IMR-90 (cell line): ENCODE measurements at regions not wholly inside any gene's neighbourhood (a gene's known extent, or its start where the extent isn't known, plus 50 kb on each side); places are given as distances from the start of the nearest gene placed in this dataset.

Experiments used
- ATAC-seq: fragments of 200-7000 bp; cut with Tn5 transposase; 2 replicates; pipeline ENCODE4 v1.9.1; 2020; ENCODE audit warnings: low read depth, mild to moderate bottlenecking, moderate library complexity
- BruUV-seq: library from RNA; stranded (reverse); fragments of 400-500 nt; replicated peaks from 2 replicates; lab custom pipeline; 2021; lab: Mats Ljungman, UMichigan
- CTCF ChIA-PET: fragments of 300-600 bp; formaldehyde crosslinking; extraction: SDS; loops from one replicate; lab custom pipeline; 2021; ENCODE audit warnings: antibody characterized with exemption; lab: Yijun Ruan, JAX
- POLR2A ChIA-PET: fragments of 300-600 bp; sonication (Branson Sonifier 250); formaldehyde crosslinking; loops from one replicate; lab custom pipeline; 2022; ENCODE audit warnings: antibody characterized with exemption; ENCODE audit not compliant: unreplicated experiment; lab: Charles Lee
- DNase-seq: peaks from one replicate; pipeline ENCODE4 v3.0.0; 2013
- H2AFZ ChIP-seq: replicated peaks from 2 replicates; pipeline ENCODE3; 2013; ENCODE audit warnings: low read length, mild to moderate bottlenecking; ENCODE audit not compliant: poor library complexity
- H2AK5ac ChIP-seq: 2 replicates; pipeline ENCODE4 v1.6.1; 2013; ENCODE audit warnings: low read depth, low read length, inconsistent platforms
- H2AK9ac ChIP-seq: replicated peaks from 2 replicates; pipeline ENCODE3; 2013; ENCODE audit warnings: mild to moderate bottlenecking, low read depth, low read length, moderate library complexity; ENCODE audit not compliant: poor library complexity
- H2BK120ac ChIP-seq: 2 replicates; pipeline ENCODE4 v1.6.1; 2013; ENCODE audit warnings: low read depth, low read length, inconsistent platforms
- H2BK15ac ChIP-seq: 3 replicates; pipeline ENCODE4 v1.6.1; 2013; ENCODE audit warnings: low read depth, low read length, inconsistent platforms
- H2BK20ac ChIP-seq: 2 replicates; pipeline ENCODE4 v1.6.1; 2013; ENCODE audit warnings: low read depth, mild to moderate bottlenecking, inconsistent platforms, low read length, moderate library complexity
- H2BK5ac ChIP-seq: 2 replicates; pipeline ENCODE4 v1.6.1; 2013; ENCODE audit warnings: mild to moderate bottlenecking, low read depth, low read length, inconsistent platforms; ENCODE audit not compliant: poor library complexity, severe bottlenecking
- H3K14ac ChIP-seq: replicated peaks from 2 replicates; pipeline ENCODE4 v1.6.1; 2013; ENCODE audit warnings: low read depth, low read length, inconsistent platforms
- H3K18ac ChIP-seq: 2 replicates; pipeline ENCODE4 v1.6.1; 2013; ENCODE audit warnings: low read depth, low read length, control low read depth
- H3K23ac ChIP-seq: 2 replicates; pipeline ENCODE4 v1.6.1; 2013; ENCODE audit warnings: low read depth, low read length, inconsistent platforms
- H3K27ac ChIP-seq: 2 replicates; pipeline ENCODE4 v1.5.1; 2013; ENCODE audit warnings: mild to moderate bottlenecking, control low read depth, low read length; ENCODE audit not compliant: insufficient read depth
- H3K27me3 ChIP-seq: 2 replicates; pipeline ENCODE4 v1.6.1; 2013; ENCODE audit warnings: low read length; ENCODE audit not compliant: control insufficient read depth, insufficient read depth
- H3K36me3 ChIP-seq: 2 replicates; pipeline ENCODE4 v1.6.1; 2013; ENCODE audit warnings: low read length, mixed read lengths; ENCODE audit not compliant: control insufficient read depth, insufficient read depth
- H3K4ac ChIP-seq: 2 replicates; pipeline ENCODE4 v1.6.1; 2013; ENCODE audit warnings: low read depth, low read length, inconsistent platforms
- H3K4me1 ChIP-seq: 2 replicates; pipeline ENCODE4 v1.6.1; 2013; ENCODE audit warnings: low read length, mixed read lengths; ENCODE audit not compliant: control insufficient read depth, insufficient read depth
- H3K4me2 ChIP-seq: 2 replicates; pipeline ENCODE4 v1.6.1; 2013; ENCODE audit warnings: low read depth, mild to moderate bottlenecking, control low read depth, low read length, moderate library complexity
- H3K4me3 ChIP-seq: 2 replicates; pipeline ENCODE4 v1.5.1; 2013; ENCODE audit warnings: low read depth, mild to moderate bottlenecking, control low read depth, low read length, moderate library complexity; ENCODE audit not compliant: insufficient read depth
- H3K56ac ChIP-seq: 2 replicates; pipeline ENCODE4 v1.6.1; 2013; ENCODE audit warnings: low read length, inconsistent platforms; ENCODE audit not compliant: insufficient read depth; ENCODE audit errors: extremely low read depth
- H3K79me1 ChIP-seq, 2 experiments: 2 replicates each; pipeline ENCODE4 v1.6.1; 2013; ENCODE audit warnings: low read length in 2 of 2, inconsistent platforms in 1 of 2, low read depth in 1 of 2
- H3K9ac ChIP-seq: 2 replicates; pipeline ENCODE4 v1.6.1; 2013; ENCODE audit warnings: low read depth, low read length, control low read depth
- H3K9me1 ChIP-seq: 2 replicates; pipeline ENCODE4 v1.6.1; 2013; ENCODE audit warnings: low read length, inconsistent platforms; ENCODE audit not compliant: insufficient read depth
- H3K9me3 ChIP-seq: 2 replicates; pipeline ENCODE4 v1.6.1; 2013; ENCODE audit warnings: low read length; ENCODE audit not compliant: control insufficient read depth, insufficient read depth
- H4K20me1 ChIP-seq: 2 replicates; pipeline ENCODE4 v1.6.1; 2013; ENCODE audit warnings: low read length, inconsistent platforms; ENCODE audit not compliant: insufficient read depth
- H4K5ac ChIP-seq: 2 replicates; pipeline ENCODE4 v1.6.1; 2013; ENCODE audit warnings: mild to moderate bottlenecking, low read depth, low read length, control low read depth
- H4K8ac ChIP-seq, 2 experiments: 2 replicates each; pipeline ENCODE4 v1.6.1; 2013; ENCODE audit warnings: low read depth in 2 of 2, low read length in 2 of 2, control low read depth in 1 of 2, inconsistent platforms in 1 of 2
- H4K91ac ChIP-seq: 2 replicates; pipeline ENCODE4 v1.6.1; 2013; ENCODE audit warnings: low read depth, low read length, inconsistent platforms; ENCODE audit not compliant: insufficient read depth
- CEBPB ChIP-seq: IDR thresholded peaks from 2 replicates; pipeline ENCODE4 v1.6.1; 2012; ENCODE audit warnings: low read depth, low read length, improper control_type of control experiment
- CHD1 ChIP-seq: IDR thresholded peaks from 2 replicates; pipeline ENCODE4 v1.6.1; 2012; ENCODE audit warnings: low read depth, low read length, improper control_type of control experiment
- FOS ChIP-seq: fragments of 150-350 bp; IDR thresholded peaks from 2 replicates; pipeline ENCODE4 v1.6.1; 2016; ENCODE audit warnings: low read depth, low read length
- MAFK ChIP-seq: IDR thresholded peaks from 2 replicates; pipeline ENCODE4 v1.6.1; 2012; ENCODE audit warnings: low read depth, low read length, improper control_type of control experiment
- MAZ ChIP-seq: IDR thresholded peaks from 2 replicates; pipeline ENCODE4 v1.6.1; 2012; ENCODE audit warnings: low read depth, mild to moderate bottlenecking, low read length, improper control_type of control experiment, moderate library complexity, borderline replicate concordance
- MXI1 ChIP-seq: IDR thresholded peaks from 2 replicates; pipeline ENCODE4 v1.6.1; 2012; ENCODE audit warnings: low read depth, mild to moderate bottlenecking, low read length, moderate library complexity, borderline replicate concordance
- NFE2L2 ChIP-seq: fragments of 150-350 bp; IDR thresholded peaks from 2 replicates; pipeline ENCODE4 v1.6.1; 2016; ENCODE audit warnings: low read depth, mild to moderate bottlenecking, low read length
- POLR2A ChIP-seq: IDR thresholded peaks from 2 replicates; pipeline ENCODE4 v1.6.1; 2012; ENCODE audit warnings: mild to moderate bottlenecking, low read depth, low read length
- RCOR1 ChIP-seq: IDR thresholded peaks from 2 replicates; pipeline ENCODE4 v1.6.1; 2012; ENCODE audit warnings: mild to moderate bottlenecking, low read length, improper control_type of control experiment; ENCODE audit not compliant: insufficient replicate concordance
- SMC3 ChIP-seq: fragments of 150-350 bp; IDR thresholded peaks from 2 replicates; pipeline ENCODE4 v1.6.1; 2016; ENCODE audit warnings: low read depth, mild to moderate bottlenecking, antibody characterized with exemption, low read length, moderate library complexity
- WGBS, 2 experiments: methylation state at CpG; one replicate each; pipeline versions ENCODE4 v1.1.5 to v1.1.7; 2013; ENCODE audit warnings: missing lambda C conversion rate in 2 of 2; ENCODE audit not compliant: insufficient read length in 1 of 2; ENCODE audit errors: extremely low coverage in 2 of 2; 5-methylcytosine and 5-hydroxymethylcytosine counted together
- dilution Hi-C: fragments of 300-500 bp; cut with HindIII; formaldehyde crosslinking; loops from one replicate; pipeline ENCODE4 v1.14.3; 2018; ENCODE audit warnings: low sequenced_read_pairs; ENCODE audit not compliant: unreplicated experiment
- in situ Hi-C: fragments of 300-500 bp; cut with MboI; formaldehyde crosslinking; loops from 3 replicates; pipeline ENCODE4 v1.14.3; 2019; ENCODE audit warnings: low sequenced_read_pairs, inconsistent platforms, mixed read lengths
- intact Hi-C: fragments of 100-400 bp; cut with micrococcal nuclease; formaldehyde crosslinking; loops from 2 replicates; pipeline ENCODE4 v1.10.0; 2022
- TF ChIP-seq, protein P1 (sequence below): fragments of 150-350 bp; IDR thresholded peaks from 2 replicates; pipeline ENCODE4 v1.6.1; 2016; ENCODE audit warnings: low read depth, mild to moderate bottlenecking, low read length, moderate library complexity, borderline replicate concordance
- TF ChIP-seq, protein P2 (sequence below): conservative IDR thresholded peaks from 2 replicates; pipeline ENCODE4 v1.5.1; 2012; ENCODE audit warnings: mild to moderate bottlenecking, low read depth, low read length, improper control_type of control experiment
- TF ChIP-seq, protein P3 (sequence below): fragments of 150-350 bp; IDR thresholded peaks from 2 replicates; pipeline ENCODE4 v1.6.1; 2017; ENCODE audit warnings: mild to moderate bottlenecking, antibody characterized with exemption, low read length, low read depth

DNA sequence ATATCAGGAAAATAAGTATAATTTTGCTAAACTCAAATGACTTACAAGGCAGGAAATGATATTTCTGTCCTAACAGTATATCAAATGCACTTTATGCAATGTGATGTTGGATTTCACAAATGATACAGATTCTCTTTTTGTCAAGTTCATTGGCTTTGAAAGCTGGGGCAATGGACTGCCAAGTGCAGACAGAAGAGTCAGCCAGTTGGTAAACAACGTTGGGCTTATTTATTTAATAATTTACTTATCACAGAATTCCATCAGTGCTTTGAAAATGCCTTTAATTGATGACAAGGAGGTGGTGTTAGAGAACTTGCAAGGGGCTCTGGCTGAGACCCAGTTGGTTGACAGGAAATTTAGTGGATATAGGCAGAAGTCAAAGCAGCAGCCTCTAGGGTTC is 79.9 kb upstream of the ADGRG2 start:
- Histone ChIP-seq H3K27me3 (no peaks in the 10 kb centered on the region), H3K9me3 (no peaks in the 10 kb centered on the region), H3K36me3 (no peaks in the 10 kb centered on the region), H3K23ac (no peak overlapping the region), H2AK5ac (no peak overlapping the region), H4K5ac (no peak overlapping the region), H2BK20ac (no peak overlapping the region), H4K20me1 (no peaks in the 10 kb centered on the region), H3K4me2 (no peak overlapping the region), H4K91ac (no peak overlapping the region), H2BK120ac (no peak overlapping the region), H3K9me1 (no peaks in the 10 kb centered on the region), H4K8ac (no peak overlapping the region), H2BK5ac (no peak overlapping the region), H3K4me3 (no peak overlapping the region), H3K4ac (no peak overlapping the region), H3K56ac (no peak overlapping the region), H3K18ac (no peak overlapping the region), H3K4me1 (no peaks in the 10 kb centered on the region), H3K79me1 (no peaks in the 10 kb centered on the region), H2AFZ (no peak overlapping the region), H3K27ac (no peak overlapping the region), H3K9ac (no peak overlapping the region), H3K14ac (no peak overlapping the region), H2BK15ac (no peak overlapping the region), H2AK9ac (no peak overlapping the region)
- TF ChIP-seq POLR2A: no peak
- TF ChIP-seq SMC3: no peak
- no peak for TF ChIP-seq MAFK
- TF ChIP-seq MXI1: no peak
- TF ChIP-seq, protein P1, sequence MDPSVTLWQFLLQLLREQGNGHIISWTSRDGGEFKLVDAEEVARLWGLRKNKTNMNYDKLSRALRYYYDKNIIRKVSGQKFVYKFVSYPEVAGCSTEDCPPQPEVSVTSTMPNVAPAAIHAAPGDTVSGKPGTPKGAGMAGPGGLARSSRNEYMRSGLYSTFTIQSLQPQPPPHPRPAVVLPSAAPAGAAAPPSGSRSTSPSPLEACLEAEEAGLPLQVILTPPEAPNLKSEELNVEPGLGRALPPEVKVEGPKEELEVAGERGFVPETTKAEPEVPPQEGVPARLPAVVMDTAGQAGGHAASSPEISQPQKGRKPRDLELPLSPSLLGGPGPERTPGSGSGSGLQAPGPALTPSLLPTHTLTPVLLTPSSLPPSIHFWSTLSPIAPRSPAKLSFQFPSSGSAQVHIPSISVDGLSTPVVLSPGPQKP: no peak
- TF ChIP-seq MAZ: no peak
- TF ChIP-seq CHD1: no peak
- TF ChIP-seq, protein P2, sequence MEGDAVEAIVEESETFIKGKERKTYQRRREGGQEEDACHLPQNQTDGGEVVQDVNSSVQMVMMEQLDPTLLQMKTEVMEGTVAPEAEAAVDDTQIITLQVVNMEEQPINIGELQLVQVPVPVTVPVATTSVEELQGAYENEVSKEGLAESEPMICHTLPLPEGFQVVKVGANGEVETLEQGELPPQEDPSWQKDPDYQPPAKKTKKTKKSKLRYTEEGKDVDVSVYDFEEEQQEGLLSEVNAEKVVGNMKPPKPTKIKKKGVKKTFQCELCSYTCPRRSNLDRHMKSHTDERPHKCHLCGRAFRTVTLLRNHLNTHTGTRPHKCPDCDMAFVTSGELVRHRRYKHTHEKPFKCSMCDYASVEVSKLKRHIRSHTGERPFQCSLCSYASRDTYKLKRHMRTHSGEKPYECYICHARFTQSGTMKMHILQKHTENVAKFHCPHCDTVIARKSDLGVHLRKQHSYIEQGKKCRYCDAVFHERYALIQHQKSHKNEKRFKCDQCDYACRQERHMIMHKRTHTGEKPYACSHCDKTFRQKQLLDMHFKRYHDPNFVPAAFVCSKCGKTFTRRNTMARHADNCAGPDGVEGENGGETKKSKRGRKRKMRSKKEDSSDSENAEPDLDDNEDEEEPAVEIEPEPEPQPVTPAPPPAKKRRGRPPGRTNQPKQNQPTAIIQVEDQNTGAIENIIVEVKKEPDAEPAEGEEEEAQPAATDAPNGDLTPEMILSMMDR: no peak
- TF ChIP-seq CEBPB: no peak
- no peak for TF ChIP-seq FOS
- TF ChIP-seq NFE2L2: no peak
- TF ChIP-seq, protein P3, sequence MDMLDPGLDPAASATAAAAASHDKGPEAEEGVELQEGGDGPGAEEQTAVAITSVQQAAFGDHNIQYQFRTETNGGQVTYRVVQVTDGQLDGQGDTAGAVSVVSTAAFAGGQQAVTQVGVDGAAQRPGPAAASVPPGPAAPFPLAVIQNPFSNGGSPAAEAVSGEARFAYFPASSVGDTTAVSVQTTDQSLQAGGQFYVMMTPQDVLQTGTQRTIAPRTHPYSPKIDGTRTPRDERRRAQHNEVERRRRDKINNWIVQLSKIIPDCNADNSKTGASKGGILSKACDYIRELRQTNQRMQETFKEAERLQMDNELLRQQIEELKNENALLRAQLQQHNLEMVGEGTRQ: no peak
- no peak for TF ChIP-seq RCOR1
- in situ Hi-C loops: no loop called here
- BruUV-seq: no TSS peak
- DNase-seq (no peak), ATAC-seq (no peak)
- intact Hi-C loops: no loop called here
- ChIA-PET CTCF (no interaction called here), POLR2A (no interaction called here)
- no CpG with 5 or more reads among the region's 1 CpG for WGBS, 2 experiments
- dilution Hi-C loops: no loop called here
